ENCODE measurements at regions not wholly inside any gene's neighbourhood (a gene's known extent, or its start where the extent isn't known, plus 50 kb on each side); places are given as distances from the start of the nearest gene placed in this dataset.

- no peak for TF ChIP-seq CTCF (IDR thresholded peaks at IDR 0.05; ENCODE audit: low read length)
- no peak for TF ChIP-seq EZH2phosphoT487 (IDR thresholded peaks at IDR 0.05; ENCODE audit: low read length)
Measured at GRCh38 chr4:10343656-10344055, 113.6 kb downstream of the ZNF518B start.
